Hematopoietic multipotent progenitor cell treated with erythropoietin and hydrocortisone succinate and interleukin-3 and kit ligand, for 17 days (in vitro differentiated cells): ENCODE measurements at regions not wholly inside any gene's neighbourhood (a gene's known extent, or its start where the extent isn't known, plus 50 kb on each side); places are given as distances from the start of the nearest gene placed in this dataset.
"Not testable (repeated sequence)": the region's sequence is repeated elsewhere in the genome, so short reads cannot be mapped to it uniquely, and the experiment has no call there.

Experiments used
- DNase-seq: peaks from one replicate; pipeline ENCODE4 v3.0.0-alpha.2; 2015; ENCODE audit warnings: low spot score

DNA sequence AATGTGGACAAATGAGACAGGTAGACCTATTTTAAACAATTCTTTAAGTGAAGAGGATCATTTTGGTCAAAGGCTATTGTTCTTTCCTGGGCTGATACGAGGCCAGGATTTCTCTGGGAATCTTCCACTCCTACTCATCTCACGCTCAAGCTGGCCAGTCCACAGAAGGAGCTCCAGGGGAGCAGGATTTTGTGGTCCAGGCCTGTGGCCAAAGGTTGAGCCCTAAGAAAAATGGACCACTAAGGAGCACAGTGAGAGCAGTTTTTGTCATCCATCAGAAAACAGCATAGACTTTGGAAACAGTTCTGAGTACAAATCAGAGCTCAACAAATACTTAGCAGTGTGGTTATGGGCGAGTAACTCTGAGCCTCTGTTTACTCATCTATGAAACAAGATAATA lies 260.2 kb upstream of the RUNX1 start:
- DNase-seq = no peak

GRCh38 chr21:35303085-35303484 lies 254.0 kb upstream of the RUNX1 start:
- DNase-seq = no peak

GRCh38 chr21:35298757-35299156 lies 249.7 kb upstream of the RUNX1 start:
- no peak for DNase-seq

DNA sequence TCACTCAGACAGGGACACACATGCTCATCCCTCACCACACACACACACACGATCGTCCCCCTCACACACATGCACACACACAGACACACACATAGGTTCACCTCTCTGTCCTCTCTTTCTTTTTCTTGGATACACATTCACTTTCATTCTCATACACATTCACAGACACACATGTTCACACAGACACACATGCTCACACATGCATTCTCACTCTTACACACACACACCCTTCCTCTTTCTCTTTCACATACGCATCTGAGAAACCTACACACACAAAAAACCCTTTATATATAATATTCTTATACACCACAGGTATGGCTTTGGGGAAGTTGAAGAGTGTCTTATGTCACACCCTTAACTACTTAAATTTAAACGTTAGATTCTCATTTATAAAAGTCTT lies 248.6 kb upstream of the RUNX1 start:
- no peak for DNase-seq

GRCh38 chr21:35294231-35294898 lies 245.3 kb upstream of the RUNX1 start:
- no peak for DNase-seq

DNA sequence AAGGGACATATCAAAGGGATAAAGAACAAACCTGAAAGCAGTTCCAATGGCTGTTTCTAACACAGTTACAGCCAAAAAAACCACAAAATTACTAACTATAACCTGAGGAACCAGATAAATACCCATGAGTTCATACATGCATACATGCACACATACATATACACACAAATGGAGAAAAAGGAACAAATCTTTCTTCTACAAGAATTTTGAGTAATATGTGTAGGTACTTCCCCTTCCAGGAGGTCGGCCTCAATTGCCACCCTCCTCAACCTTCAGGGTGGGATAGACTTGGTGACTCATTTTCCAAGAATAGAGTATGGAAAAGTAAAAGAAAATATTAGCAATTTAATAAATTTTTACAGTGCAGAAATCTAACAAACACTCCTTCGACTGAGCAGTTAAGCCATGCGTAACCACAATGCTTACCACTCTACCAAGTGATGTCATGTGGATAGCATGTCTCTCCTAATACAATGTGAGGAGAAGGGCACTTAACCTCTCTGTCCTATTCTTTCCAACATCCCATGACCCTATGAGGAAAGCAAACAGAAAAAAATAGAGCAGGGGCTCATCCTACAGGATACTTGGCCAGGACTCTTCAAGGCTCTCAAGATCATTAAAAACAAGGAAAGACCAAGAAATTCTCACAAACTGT lies 243.0 kb upstream of the RUNX1 start:
- no peak for DNase-seq

GRCh38 chr21:35291034-35291433 lies 241.9 kb upstream of the RUNX1 start:
- DNase-seq = no peak

- DNase-seq = no peak
Observed at GRCh38 chr21:35288238-35288637, 239.1 kb upstream of the RUNX1 start.

- no peak for DNase-seq
Observed at GRCh38 chr21:35284199-35284598, 235.1 kb upstream of the RUNX1 start.

DNA sequence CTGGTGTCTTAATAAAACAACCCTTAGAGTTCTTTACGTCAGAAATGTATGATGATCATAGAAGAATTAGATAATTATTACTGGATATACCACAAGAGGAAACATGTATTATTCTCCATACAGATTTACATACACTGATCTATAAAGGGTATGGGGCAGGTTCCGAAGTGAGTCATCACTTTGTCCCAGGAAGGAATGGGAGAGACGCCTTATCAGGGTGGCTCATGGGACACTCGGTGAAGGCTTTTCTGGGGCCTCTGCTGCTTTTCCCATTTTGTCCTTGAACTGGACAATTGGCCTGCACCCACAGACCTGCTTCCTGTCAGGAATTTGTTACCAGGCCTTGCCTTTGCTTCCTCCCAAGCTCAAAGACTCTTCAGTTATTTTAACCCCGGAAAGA lies 233.8 kb upstream of the RUNX1 start:
- DNase-seq = no peak

DNA sequence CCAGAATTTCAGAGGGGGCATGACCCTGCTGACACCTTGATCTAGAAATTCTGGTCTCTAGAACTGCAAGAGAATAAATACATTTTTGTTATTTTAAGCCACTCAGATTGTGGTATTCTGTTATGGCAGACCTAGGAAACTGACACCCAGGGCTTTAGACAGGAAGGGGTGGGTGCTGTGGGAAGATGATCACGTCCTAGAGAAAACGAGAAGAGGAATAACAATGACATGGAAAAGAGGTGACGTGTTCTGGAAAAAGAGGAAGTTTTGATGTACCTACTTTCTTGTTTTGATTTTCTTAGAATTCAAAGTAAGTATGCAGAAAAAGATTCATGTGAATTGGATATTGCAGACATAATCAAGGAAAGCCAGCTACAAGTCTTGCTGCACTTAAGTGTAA lies 232.9 kb upstream of the RUNX1 start:
- no peak for DNase-seq

DNA sequence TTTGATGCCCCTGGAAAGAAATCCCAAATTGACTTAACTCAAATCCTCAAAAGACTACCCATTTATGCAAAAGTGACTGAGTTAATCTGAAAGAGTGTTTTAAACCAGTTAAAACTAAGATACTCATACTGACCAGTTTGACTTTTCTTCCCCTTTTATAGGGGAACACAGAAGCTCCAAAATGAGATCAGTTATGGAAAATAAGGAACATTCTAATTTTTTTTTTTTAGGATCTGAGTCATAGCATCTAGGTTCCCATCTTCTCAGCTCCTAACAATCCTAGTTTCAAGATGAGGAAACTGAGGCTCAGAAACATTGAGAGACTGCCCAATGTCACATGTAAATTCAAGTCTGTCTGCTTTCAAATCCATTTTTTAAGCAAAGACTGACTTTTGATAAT lies 231.1 kb upstream of the RUNX1 start:
- DNase-seq = no peak

GRCh38 chr21:35275776-35276175 lies 226.7 kb upstream of the RUNX1 start:
- no peak for DNase-seq

DNA sequence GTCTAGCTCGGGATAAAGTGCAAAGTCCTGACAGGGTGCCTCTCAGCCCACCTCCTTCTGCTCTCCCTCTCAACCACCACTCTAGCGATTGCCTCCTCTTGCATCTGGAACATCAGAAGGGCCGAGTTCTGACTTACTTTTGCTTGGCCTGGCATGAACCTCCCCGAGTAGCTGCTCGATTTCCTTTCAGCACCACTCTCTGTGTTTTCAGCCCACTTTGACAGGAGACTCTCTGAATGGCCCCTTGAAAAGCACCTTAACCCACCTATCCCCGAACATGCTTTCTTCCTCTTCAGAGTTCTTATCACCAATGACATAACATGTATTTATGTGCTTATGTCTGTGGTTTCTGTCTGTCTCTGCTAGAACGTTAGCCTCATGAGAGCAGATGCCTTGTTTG lies 225.8 kb upstream of the RUNX1 start:
- DNase-seq = no peak

DNA sequence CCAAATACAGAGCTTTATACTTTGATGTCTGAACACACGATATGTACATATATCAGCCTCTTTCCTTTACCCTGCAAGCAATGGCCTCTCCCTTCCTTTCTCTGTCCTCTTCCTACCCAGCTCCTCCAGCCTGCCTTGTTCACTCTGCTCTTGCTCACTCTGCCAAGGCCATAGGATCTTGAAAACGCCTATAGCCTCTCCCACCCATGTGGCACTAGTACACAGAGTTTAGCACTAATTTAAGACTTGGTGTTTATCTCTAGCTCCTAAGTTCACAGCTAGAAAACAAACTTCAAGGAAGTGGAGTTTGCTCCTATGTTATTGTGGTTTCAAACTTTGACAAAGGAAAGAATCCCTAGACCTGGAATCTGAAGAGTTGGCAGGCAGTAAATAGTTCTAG lies 225.0 kb upstream of the RUNX1 start:
- DNase-seq = no peak

DNA sequence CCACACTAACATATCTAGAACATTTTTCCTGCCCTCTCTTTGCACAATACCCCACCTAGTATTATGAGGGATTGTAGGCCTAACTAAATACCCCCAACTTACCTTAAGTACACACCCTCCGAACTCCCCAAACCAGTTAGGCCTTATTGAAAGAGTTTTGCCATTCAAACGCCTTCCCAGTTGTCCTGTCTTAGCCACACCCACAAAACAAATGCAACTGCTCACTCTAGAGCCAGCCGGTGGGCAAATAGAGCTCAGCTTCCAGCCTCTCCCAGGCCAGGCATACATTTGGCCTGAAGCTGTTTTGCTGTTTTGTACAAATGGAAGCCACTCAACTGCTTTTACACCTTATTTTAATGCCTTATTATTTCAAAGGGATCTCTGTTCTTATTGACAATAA lies 224.2 kb upstream of the RUNX1 start:
- no peak for DNase-seq

GRCh38 chr21:35271344-35272118 lies 222.4 kb upstream of the RUNX1 start:
- DNase-seq = not testable (repeated sequence)

DNA sequence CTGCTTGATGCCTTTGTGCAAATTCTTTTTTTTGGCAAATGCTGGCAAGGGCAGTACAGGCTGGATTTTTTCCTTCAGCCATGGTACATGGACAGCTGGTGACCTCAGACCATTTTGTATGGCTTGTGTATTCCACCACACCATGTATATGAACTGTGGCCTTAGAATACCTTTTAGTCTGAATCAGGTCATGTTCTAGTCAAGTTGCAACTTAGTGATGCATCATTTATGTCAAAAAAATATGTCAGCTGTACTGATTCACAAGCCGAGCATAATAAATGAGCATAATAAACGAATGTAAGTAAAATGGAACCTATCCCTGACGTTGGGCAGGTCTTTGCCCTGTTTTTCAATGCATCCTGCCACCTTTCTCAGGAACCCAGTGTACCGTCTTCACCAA lies 219.7 kb upstream of the RUNX1 start:
- DNase-seq = no peak

- DNase-seq = no peak
Observed at GRCh38 chr21:35268261-35268660, 219.2 kb upstream of the RUNX1 start.

DNA sequence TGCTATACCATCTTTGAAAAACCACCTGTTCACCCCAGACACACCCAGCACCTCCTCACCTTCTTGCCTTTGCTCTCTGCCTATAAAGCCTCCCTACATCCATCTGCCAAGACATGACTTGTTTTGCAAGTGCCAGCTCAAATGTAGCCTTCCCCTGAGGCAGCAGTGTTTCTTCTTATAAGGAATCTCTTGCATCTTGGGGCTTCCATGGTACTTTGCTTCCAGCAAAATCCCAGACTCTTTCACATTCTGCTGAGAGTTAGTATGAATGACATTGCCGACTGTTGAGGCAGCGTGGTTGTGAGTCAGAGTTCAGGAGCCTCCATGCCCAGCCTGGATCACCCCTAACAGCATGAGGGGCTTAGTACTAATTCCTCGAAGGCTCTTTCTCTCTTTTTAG lies 217.4 kb upstream of the RUNX1 start:
- DNase-seq = no peak

- DNase-seq = no peak
Observed at GRCh38 chr21:35265170-35265877, 216.2 kb upstream of the RUNX1 start.

GRCh38 chr21:35259457-35259856 lies 210.4 kb upstream of the RUNX1 start:
- no peak for DNase-seq

DNA sequence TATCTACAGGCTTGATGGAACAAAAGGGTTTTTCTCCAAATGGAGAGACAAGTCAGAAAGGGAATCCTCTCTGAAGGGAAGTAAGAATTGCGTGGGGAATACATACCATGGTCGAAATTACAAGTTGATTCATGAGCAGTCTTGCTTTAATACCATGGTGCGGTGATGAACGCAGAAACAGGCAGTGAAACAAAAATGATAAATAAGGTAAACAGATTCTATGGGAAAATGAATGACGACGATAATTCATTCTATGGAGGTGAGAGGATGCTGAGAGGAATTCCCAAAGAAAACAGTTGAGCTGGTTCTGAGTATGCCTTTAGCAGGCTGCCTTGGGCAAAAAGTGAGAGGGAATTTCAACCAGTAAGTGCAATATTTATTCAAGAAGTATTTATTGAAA lies 209.4 kb upstream of the RUNX1 start:
- DNase-seq = no peak
